Osteocyte (in vitro differentiated cells): ENCODE measurements at regions not wholly inside any gene's neighbourhood (a gene's known extent, or its start where the extent isn't known, plus 50 kb on each side); places are given as distances from the start of the nearest gene placed in this dataset.

ENCODE experiments used
- DNase-seq: peaks from one replicate; pipeline ENCODE4 v3.0.0; 2021; ENCODE audit warnings: mixed read lengths; ENCODE audit not compliant: unreplicated experiment; ENCODE audit errors: extremely low spot score
- H3K27ac Mint-ChIP-seq: one replicate; pipeline ENCODE4 v1.8.0; 2021; ENCODE audit warnings: mild to moderate bottlenecking, mixed read lengths; ENCODE audit not compliant: unreplicated experiment
- H3K27me3 Mint-ChIP-seq: one replicate; pipeline ENCODE4 v1.8.0; 2021; ENCODE audit warnings: mixed read lengths; ENCODE audit not compliant: unreplicated experiment
- H3K36me3 Mint-ChIP-seq: one replicate; pipeline ENCODE4 v1.8.0; 2021; ENCODE audit warnings: mixed read lengths; ENCODE audit not compliant: unreplicated experiment
- H3K4me1 Mint-ChIP-seq: one replicate; pipeline ENCODE4 v1.8.0; 2021; ENCODE audit warnings: mixed read lengths; ENCODE audit not compliant: unreplicated experiment
- H3K4me3 Mint-ChIP-seq: one replicate; pipeline ENCODE4 v1.8.0; 2021; ENCODE audit warnings: mild to moderate bottlenecking, moderate library complexity, mixed read lengths; ENCODE audit not compliant: unreplicated experiment
- H3K9me3 Mint-ChIP-seq: one replicate; pipeline ENCODE4 v1.8.0; 2021; ENCODE audit warnings: mixed read lengths; ENCODE audit not compliant: unreplicated experiment
- TF ChIP-seq, protein P1 (sequence below): fragments of 200-600 bp; sonication (generic); IDR thresholded peaks from 2 replicates; pipeline ENCODE4 v1.5.0; 2021; ENCODE audit warnings: antibody characterized with exemption, mild to moderate bottlenecking, moderate library complexity

GRCh38 chrX:39720945-39721344 lies 376.8 kb downstream of the BCOR start:
- peaks cover 21% of the 10 kb centered on the region for H3K4me1 Mint-ChIP-seq
- no peak overlapping the region for H3K27ac Mint-ChIP-seq
- no peak for DNase-seq
- H3K9me3 Mint-ChIP-seq: no peaks in the 10 kb centered on the region
- no peaks in the 10 kb centered on the region for H3K36me3 Mint-ChIP-seq
- H3K4me3 Mint-ChIP-seq: no peak overlapping the region
- no peaks in the 10 kb centered on the region for H3K27me3 Mint-ChIP-seq
- TF ChIP-seq, protein P1, sequence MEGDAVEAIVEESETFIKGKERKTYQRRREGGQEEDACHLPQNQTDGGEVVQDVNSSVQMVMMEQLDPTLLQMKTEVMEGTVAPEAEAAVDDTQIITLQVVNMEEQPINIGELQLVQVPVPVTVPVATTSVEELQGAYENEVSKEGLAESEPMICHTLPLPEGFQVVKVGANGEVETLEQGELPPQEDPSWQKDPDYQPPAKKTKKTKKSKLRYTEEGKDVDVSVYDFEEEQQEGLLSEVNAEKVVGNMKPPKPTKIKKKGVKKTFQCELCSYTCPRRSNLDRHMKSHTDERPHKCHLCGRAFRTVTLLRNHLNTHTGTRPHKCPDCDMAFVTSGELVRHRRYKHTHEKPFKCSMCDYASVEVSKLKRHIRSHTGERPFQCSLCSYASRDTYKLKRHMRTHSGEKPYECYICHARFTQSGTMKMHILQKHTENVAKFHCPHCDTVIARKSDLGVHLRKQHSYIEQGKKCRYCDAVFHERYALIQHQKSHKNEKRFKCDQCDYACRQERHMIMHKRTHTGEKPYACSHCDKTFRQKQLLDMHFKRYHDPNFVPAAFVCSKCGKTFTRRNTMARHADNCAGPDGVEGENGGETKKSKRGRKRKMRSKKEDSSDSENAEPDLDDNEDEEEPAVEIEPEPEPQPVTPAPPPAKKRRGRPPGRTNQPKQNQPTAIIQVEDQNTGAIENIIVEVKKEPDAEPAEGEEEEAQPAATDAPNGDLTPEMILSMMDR: no peak

GRCh38 chrX:39721566-39722279 lies 376.0 kb downstream of the BCOR start:
- TF ChIP-seq, protein P1: no peak
- Mint-ChIP-seq H3K4me3 (no peak overlapping the region), H3K4me1 (peaks cover 29% of the 10 kb centered on the region), H3K27me3 (no peaks in the 10 kb centered on the region), H3K9me3 (no peaks in the 10 kb centered on the region), H3K27ac (peak overlapping the region; percentile 73), H3K36me3 (no peaks in the 10 kb centered on the region)
- DNase-seq: no peak

- DNase-seq: no peak
- no peak overlapping the region for H3K4me3 Mint-ChIP-seq
- H3K27me3 Mint-ChIP-seq: no peaks in the 10 kb centered on the region
- no peaks in the 10 kb centered on the region for H3K9me3 Mint-ChIP-seq
- H3K27ac Mint-ChIP-seq: no peak overlapping the region
- TF ChIP-seq, protein P1: no peak
- no peaks in the 10 kb centered on the region for H3K36me3 Mint-ChIP-seq
- H3K4me1 Mint-ChIP-seq: peaks cover 38% of the 10 kb centered on the region
Measured at GRCh38 chrX:39724544-39724943, 373.2 kb downstream of the BCOR start.

- Mint-ChIP-seq H3K4me1 (peaks cover 40% of the 10 kb centered on the region), H3K27me3 (no peaks in the 10 kb centered on the region), H3K4me3 (no peak overlapping the region), H3K36me3 (no peaks in the 10 kb centered on the region), H3K27ac (no peak overlapping the region), H3K9me3 (no peaks in the 10 kb centered on the region)
- no peak for DNase-seq
- TF ChIP-seq, protein P1: no peak
Measured at GRCh38 chrX:39725114-39725513, 372.6 kb downstream of the BCOR start.

DNA sequence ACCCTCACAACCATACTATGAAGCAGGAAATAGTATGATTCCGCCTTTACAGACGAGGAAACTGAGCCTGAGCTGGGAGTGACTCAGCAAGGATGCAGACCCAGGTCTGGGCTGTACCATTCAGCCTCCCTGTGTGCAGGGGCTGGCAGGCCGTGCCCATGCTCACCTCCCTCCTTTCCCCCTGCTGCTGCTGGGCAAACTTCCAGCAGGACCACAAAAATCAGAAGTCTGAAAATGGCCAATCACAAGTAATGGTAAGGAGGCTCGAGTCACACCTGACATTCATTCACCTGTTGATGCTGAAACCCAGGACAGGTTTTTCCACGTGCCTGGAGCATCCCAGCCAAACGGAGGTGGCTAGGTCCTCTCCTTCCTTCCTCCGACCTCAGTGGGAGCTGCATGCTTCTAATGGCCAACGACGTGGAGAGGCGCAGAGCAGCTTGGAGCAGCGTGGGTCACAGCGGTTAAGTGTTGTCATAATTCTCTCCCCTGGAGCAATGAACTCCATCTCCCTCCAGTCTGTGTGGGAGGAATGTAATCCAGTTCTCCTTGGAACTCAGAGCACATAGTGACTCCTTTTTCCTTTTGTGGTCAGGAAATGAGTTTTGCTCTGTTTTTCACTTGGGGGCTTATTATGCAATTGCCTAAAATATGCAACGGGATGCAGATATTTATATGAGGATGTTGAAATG lies 371.7 kb downstream of the BCOR start:
- TF ChIP-seq, protein P1: no peak
- no peak for DNase-seq
- no peak overlapping the region for H3K27ac Mint-ChIP-seq
- H3K27me3 Mint-ChIP-seq: no peaks in the 10 kb centered on the region
- H3K4me1 Mint-ChIP-seq: peaks cover 49% of the 10 kb centered on the region
- H3K4me3 Mint-ChIP-seq: no peak overlapping the region
- H3K36me3 Mint-ChIP-seq: no peaks in the 10 kb centered on the region
- no peaks in the 10 kb centered on the region for H3K9me3 Mint-ChIP-seq
